ENCODE measurements at regions not wholly inside any gene's neighbourhood (a gene's known extent, or its start where the extent isn't known, plus 50 kb on each side); places are given as distances from the start of the nearest gene placed in this dataset.
"Not testable (repeated sequence)": the region's sequence is repeated elsewhere in the genome, so short reads cannot be mapped to it uniquely, and the experiment has no call there.

GRCh38 chr12:60539592-60539991, 943.8 kb downstream of the SLC16A7 start:
- DNase-seq, result no peak

- no peak for DNase-seq
Observed at GRCh38 chr12:60568914-60569313, 973.1 kb downstream of the SLC16A7 start.

- DNase-seq, result no peak
Observed at GRCh38 chr12:60577607-60578006, 981.8 kb downstream of the SLC16A7 start.

GRCh38 chr12:60587664-60588063, 991.8 kb downstream of the SLC16A7 start:
- DNase-seq, result not testable (repeated sequence)

- no peak for DNase-seq
Observed at GRCh38 chr12:60594035-60594711, 998.3 kb downstream of the SLC16A7 start.

- DNase-seq, result no peak
Observed at GRCh38 chr12:60602601-60603000, 1006.8 kb downstream of the SLC16A7 start.

- not testable (repeated sequence) for DNase-seq
Observed at GRCh38 chr12:60603475-60603874, 1007.6 kb downstream of the SLC16A7 start.

- no peak for DNase-seq
Observed at GRCh38 chr12:60616400-60616799, 1020.6 kb downstream of the SLC16A7 start.

- DNase-seq, result no peak
Observed at GRCh38 chr12:60630796-60631195, 1035.0 kb downstream of the SLC16A7 start.

GRCh38 chr12:60644076-60644475, 1048.2 kb downstream of the SLC16A7 start:
- no peak for DNase-seq

- DNase-seq, result no peak
Observed at GRCh38 chr12:60666895-60667294, 1071.1 kb downstream of the SLC16A7 start.

GRCh38 chr12:60672949-60673348, 1077.1 kb downstream of the SLC16A7 start:
- DNase-seq, result no peak

GRCh38 chr12:60684988-60685655, 1089.3 kb downstream of the SLC16A7 start:
- peak in 1 of 2 experiments; percentile 2 for DNase-seq

- peak in 1 of 2 experiments; percentile 36 for DNase-seq
Observed at GRCh38 chr12:60689137-60689536, 1093.3 kb downstream of the SLC16A7 start.

- DNase-seq, result no peak
Observed at GRCh38 chr12:60693019-60693626, 1097.3 kb downstream of the SLC16A7 start.

GRCh38 chr12:60704171-60704914, 1108.5 kb downstream of the SLC16A7 start:
- no peak for DNase-seq

- DNase-seq, result no peak
Observed at GRCh38 chr12:60710246-60710645, 1114.4 kb downstream of the SLC16A7 start.

- DNase-seq, result no peak
Observed at GRCh38 chr12:60714141-60714900, 1118.5 kb downstream of the SLC16A7 start.

- no peak for DNase-seq
Observed at GRCh38 chr12:60724475-60724874, 1128.6 kb downstream of the SLC16A7 start.

GRCh38 chr12:60724984-60725383, 1129.2 kb downstream of the SLC16A7 start:
- no peak for DNase-seq

GRCh38 chr12:60752589-60752988, 1156.8 kb downstream of the SLC16A7 start:
- no peak for DNase-seq

GRCh38 chr12:60758224-60758623, 1162.4 kb downstream of the SLC16A7 start:
- no peak for DNase-seq

- DNase-seq, result no peak
Observed at GRCh38 chr12:60760965-60761364, 1165.1 kb downstream of the SLC16A7 start.

All from NCI-H524 (cell line).